ENCODE measurements at regions not wholly inside any gene's neighbourhood (a gene's known extent, or its start where the extent isn't known, plus 50 kb on each side); places are given as distances from the start of the nearest gene placed in this dataset.

GRCh38 chr13:97145057-97145456, 77.1 kb upstream of the MBNL2 start:
- TF ChIP-seq CTCF (IDR thresholded peaks at IDR 0.05) (no peak), EP300 (IDR thresholded peaks at IDR 0.05) (no peak), POLR2A (IDR thresholded peaks at IDR 0.05) (no peak)

Measured in stomach (tissue), 4 donors.